ENCODE measurements at regions not wholly inside any gene's neighbourhood (a gene's known extent, or its start where the extent isn't known, plus 50 kb on each side); places are given as distances from the start of the nearest gene placed in this dataset.

DNA sequence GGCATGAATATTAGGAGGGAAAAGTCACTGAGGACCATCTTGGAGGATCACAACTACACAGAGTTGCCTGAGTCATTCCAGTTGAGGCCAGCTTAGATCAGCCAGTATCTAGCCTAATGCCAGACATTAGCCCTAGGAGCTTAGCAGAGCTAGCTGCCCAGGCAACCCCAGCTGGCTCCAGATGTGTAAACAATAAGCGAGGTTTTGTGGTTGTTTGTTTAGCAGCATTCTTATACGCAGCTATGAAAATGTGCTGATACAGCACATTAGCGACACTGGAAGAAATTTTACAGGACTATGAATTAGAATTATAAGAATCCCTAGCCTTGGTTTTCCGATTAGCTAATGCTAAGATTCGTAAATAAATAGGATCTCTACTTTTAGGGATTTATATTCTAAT is 59.3 kb downstream of the BTBD3 start:
- Histone ChIP-seq H3K9ac (no peak overlapping the region), H3K4me1 (no peaks in the 10 kb centered on the region), H3K27ac (no peak overlapping the region), H3K9me3 (replicated peaks in 1 of 11) (peaks cover 0 to 8% (median 0%) of the 10 kb centered on the region in 11 experiments; a peak in 3 of 22 replicates), H3K27me3 (no peaks in the 10 kb centered on the region), H3K4me3 (no peak overlapping the region), H4K20me1 (no peaks in the 10 kb centered on the region), H3K36me3 (no peaks in the 10 kb centered on the region), H3K4me2 (no peak overlapping the region)
- TF ChIP-seq Cebpa-rat (IDR thresholded peaks at IDR 0.05) = no peak

- no peaks in the 10 kb centered on the region for H3K36me3 ChIP-seq
- no peak overlapping the region for H3K4me2 ChIP-seq
- H4K20me1 ChIP-seq = no peaks in the 10 kb centered on the region
- no peak overlapping the region for H3K4me3 ChIP-seq
- no peaks in the 10 kb centered on the region for H3K4me1 ChIP-seq
- no peaks in the 10 kb centered on the region for H3K27me3 ChIP-seq
- no peak overlapping the region for H3K9ac ChIP-seq
- no peak for TF ChIP-seq Cebpa-rat (IDR thresholded peaks at IDR 0.05)
- peaks cover 0 to 8% (median 0%) of the 10 kb centered on the region in 11 experiments; a peak in 3 of 22 replicates for H3K9me3 ChIP-seq (replicated peaks in 1 of 11)
- H3K27ac ChIP-seq = no peak overlapping the region
These were observed 60.8 kb downstream of the BTBD3 start for GRCh38 chr20:11978496-11978895.

DNA sequence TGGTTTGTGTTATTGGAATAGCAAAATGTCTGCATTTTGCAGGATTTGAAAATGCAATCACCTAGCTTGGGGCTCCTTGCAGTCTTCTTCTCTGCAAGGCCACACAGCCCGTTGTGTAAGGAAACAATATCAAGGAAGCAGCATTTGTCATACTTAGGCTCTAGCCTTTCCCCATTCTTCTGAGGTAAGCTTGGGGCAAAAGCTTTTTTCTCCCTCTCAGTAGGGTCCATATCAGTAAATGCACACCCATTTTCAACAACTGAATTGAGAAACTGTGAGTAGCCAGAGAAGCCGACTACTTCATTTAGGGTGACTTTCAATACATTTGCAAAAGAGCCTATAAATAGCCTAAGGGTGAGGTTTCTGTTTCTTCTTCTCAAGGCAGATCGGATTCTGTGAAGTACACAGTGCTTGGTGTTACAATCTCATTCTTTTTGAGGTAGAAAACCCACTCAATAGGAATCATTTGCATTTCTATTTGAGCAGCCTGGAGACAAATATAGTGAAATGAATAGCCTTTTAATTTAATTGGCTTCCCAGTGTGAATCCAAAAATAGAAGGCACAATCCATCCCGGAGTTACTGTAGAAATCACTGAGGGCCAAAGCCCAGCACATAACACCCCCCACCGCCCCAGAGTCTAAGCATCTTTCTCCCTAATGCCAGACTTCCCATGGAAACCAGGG is 61.8 kb downstream of the BTBD3 start:
- Histone ChIP-seq H3K4me3 (no peak overlapping the region), H3K9me3 (replicated peaks in 1 of 11) (peaks cover 0 to 8% (median 0%) of the 10 kb centered on the region in 11 experiments; a peak in 3 of 22 replicates), H3K4me2 (no peak overlapping the region), H3K4me1 (no peaks in the 10 kb centered on the region), H4K20me1 (no peaks in the 10 kb centered on the region), H3K27me3 (no peaks in the 10 kb centered on the region), H3K9ac (no peak overlapping the region), H3K27ac (no peak overlapping the region), H3K36me3 (no peaks in the 10 kb centered on the region)
- TF ChIP-seq Cebpa-rat (IDR thresholded peaks at IDR 0.05) = no peak

GRCh38 chr20:11980263-11980662 is 62.6 kb downstream of the BTBD3 start:
- no peak for TF ChIP-seq Cebpa-rat (IDR thresholded peaks at IDR 0.05)
- Histone ChIP-seq H3K4me3 (no peak overlapping the region), H3K4me1 (no peaks in the 10 kb centered on the region), H3K36me3 (no peaks in the 10 kb centered on the region), H3K27ac (no peak overlapping the region), H4K20me1 (no peaks in the 10 kb centered on the region), H3K27me3 (no peaks in the 10 kb centered on the region), H3K4me2 (no peak overlapping the region), H3K9me3 (replicated peaks in 1 of 11) (peaks cover 0 to 8% (median 0%) of the 10 kb centered on the region in 11 experiments; a peak in 3 of 22 replicates), H3K9ac (no peak overlapping the region)

DNA sequence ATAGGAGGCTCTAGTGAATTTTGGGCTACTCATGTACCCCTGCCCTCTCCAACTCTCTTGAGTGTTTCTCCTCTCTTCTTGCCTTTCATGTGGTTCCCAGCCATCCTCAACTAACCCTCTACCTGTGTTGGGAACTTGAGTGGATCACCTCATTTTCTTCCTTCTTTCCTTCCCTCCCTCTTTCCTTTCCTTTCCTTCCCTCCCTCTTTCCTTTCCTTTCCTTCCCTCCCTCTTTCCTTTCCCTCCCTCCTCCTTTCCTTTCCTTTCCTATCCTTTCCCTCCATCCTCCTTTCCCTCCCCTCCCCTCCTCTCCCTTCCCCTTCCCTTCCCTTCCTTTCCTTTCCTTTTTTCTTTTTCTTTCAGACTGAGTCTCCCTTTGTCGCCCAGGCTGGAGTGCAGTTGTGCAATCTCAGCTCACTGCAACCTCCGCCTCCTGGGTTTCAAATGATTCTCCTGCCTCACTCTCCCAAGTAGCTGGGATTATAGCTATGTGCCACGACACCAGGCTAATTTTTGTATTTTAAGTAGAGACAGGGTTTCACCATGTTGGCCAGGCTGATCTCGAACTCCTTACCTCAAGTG is 63.8 kb downstream of the BTBD3 start:
- Histone ChIP-seq H3K4me3 (no peak overlapping the region), H3K4me1 (no peaks in the 10 kb centered on the region), H3K9ac (no peak overlapping the region), H3K4me2 (no peak overlapping the region), H4K20me1 (no peaks in the 10 kb centered on the region), H3K9me3 (replicated peaks in 1 of 11) (peaks cover 0 to 6% (median 0%) of the 10 kb centered on the region in 11 experiments; a peak in 3 of 22 replicates), H3K36me3 (no peaks in the 10 kb centered on the region), H3K27ac (no peak overlapping the region), H3K27me3 (no peaks in the 10 kb centered on the region)
- no peak for TF ChIP-seq Cebpa-rat (IDR thresholded peaks at IDR 0.05)

DNA sequence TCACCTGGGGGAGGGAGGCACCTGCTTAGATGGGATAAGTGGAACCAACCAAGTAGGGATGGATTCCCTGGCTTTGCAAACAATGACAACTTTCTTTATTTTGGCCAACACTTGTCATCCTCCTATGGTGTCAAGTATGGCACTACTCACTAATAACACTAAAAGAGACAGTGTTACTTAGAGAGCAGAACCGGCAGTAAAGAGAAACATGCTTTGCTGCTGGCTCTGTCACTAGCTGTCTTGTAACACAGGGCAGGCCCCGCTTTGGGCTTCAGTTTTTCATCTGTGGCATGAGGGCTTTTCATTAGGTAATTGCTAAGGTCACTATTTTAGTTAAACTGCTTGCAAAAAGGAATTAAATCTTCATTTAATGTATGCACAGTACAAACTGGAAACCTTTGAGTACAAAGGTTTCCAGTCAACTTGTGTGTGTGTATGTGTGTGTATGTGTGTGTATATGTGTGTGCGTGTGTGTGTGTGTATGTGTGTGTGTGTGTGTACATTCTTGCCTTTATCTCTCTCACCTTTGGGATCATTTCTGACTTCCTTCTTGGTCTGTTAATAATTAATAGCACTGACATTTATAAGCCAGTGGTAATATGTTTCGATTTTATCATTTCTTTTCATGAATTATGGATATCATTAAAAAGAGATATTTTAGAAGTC is 64.7 kb downstream of the BTBD3 start:
- no peak for TF ChIP-seq Cebpa-rat (IDR thresholded peaks at IDR 0.05)
- Histone ChIP-seq H3K27ac (no peak overlapping the region), H3K9ac (no peak overlapping the region), H3K9me3 (replicated peaks in 1 of 11) (no peaks in the 10 kb centered on the region), H4K20me1 (no peaks in the 10 kb centered on the region), H3K4me1 (no peaks in the 10 kb centered on the region), H3K4me2 (no peak overlapping the region), H3K27me3 (no peaks in the 10 kb centered on the region), H3K36me3 (no peaks in the 10 kb centered on the region), H3K4me3 (no peak overlapping the region)

DNA sequence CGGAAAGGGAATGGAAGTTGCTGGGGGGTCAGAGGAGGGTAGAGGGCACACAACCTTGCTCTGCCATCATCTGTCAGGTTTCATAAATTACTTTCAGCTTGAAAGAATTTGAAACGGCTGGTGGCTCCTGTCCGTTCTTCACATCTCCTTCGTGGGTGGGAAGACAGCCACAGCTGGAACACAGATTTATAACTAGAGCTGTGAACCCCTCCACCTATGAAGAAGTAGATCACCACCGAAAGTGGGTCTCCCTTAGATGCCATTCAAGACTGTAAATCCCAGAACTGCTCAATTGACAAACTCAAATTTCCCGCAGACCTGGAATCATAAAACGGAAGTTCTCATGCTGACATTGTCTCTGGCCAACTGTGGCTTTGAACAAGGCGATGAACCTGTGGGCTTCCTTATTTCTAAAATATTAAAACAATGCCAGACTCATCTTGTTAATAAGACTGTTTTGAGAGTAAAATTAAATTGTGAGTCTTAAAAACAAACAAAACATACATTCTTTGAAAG is 65.3 kb downstream of the BTBD3 start:
- no peaks in the 10 kb centered on the region for H3K36me3 ChIP-seq
- no peak overlapping the region for H3K4me2 ChIP-seq
- no peak overlapping the region for H3K4me3 ChIP-seq
- TF ChIP-seq Cebpa-rat (IDR thresholded peaks at IDR 0.05) = no peak
- H3K27ac ChIP-seq = no peak overlapping the region
- H3K4me1 ChIP-seq = no peaks in the 10 kb centered on the region
- H3K9ac ChIP-seq = no peak overlapping the region
- no peaks in the 10 kb centered on the region for H3K9me3 ChIP-seq (replicated peaks in 1 of 11)
- no peaks in the 10 kb centered on the region for H3K27me3 ChIP-seq
- no peaks in the 10 kb centered on the region for H4K20me1 ChIP-seq

GRCh38 chr20:11986954-11987353 is 69.3 kb downstream of the BTBD3 start:
- H3K4me3 ChIP-seq = no peak overlapping the region
- H3K4me2 ChIP-seq = no peak overlapping the region
- no peaks in the 10 kb centered on the region for H3K9me3 ChIP-seq (replicated peaks in 1 of 11)
- no peak overlapping the region for H3K9ac ChIP-seq
- H3K36me3 ChIP-seq = no peaks in the 10 kb centered on the region
- H3K27ac ChIP-seq = no peak overlapping the region
- H3K4me1 ChIP-seq = no peaks in the 10 kb centered on the region
- TF ChIP-seq Cebpa-rat (IDR thresholded peaks at IDR 0.05) = no peak
- H4K20me1 ChIP-seq = no peaks in the 10 kb centered on the region
- no peaks in the 10 kb centered on the region for H3K27me3 ChIP-seq

GRCh38 chr20:11987526-11987925 is 69.8 kb downstream of the BTBD3 start:
- H3K36me3 ChIP-seq = no peaks in the 10 kb centered on the region
- no peaks in the 10 kb centered on the region for H3K27me3 ChIP-seq
- no peaks in the 10 kb centered on the region for H3K9me3 ChIP-seq (replicated peaks in 1 of 11)
- no peak overlapping the region for H3K27ac ChIP-seq
- no peaks in the 10 kb centered on the region for H4K20me1 ChIP-seq
- no peak overlapping the region for H3K9ac ChIP-seq
- no peak overlapping the region for H3K4me3 ChIP-seq
- H3K4me1 ChIP-seq = no peaks in the 10 kb centered on the region
- no peak overlapping the region for H3K4me2 ChIP-seq
- TF ChIP-seq Cebpa-rat (IDR thresholded peaks at IDR 0.05) = no peak

Data from BLaER1 treated with 17β-estradiol and CSF1 and Interleukin-3, amounts not matched to agents 10 nM and 100 nM (cell line).